Epithelial cell of proximal tubule (primary cell): ENCODE measurements at regions not wholly inside any gene's neighbourhood (a gene's known extent, or its start where the extent isn't known, plus 50 kb on each side); places are given as distances from the start of the nearest gene placed in this dataset.
"Not testable (repeated sequence)": the region's sequence is repeated elsewhere in the genome, so short reads cannot be mapped to it uniquely, and the experiment has no call there.

Experiments
- DNase-seq: peaks from one replicate; pipeline ENCODE4 v3.0.0-alpha.2; 2011; ENCODE audit warnings: low read depth
- H3K4me3 ChIP-seq: 2 replicates; pipeline ENCODE4 v1.5.1; 2011; ENCODE audit warnings: low read depth, mild to moderate bottlenecking, low read length
- CTCF ChIP-seq: conservative IDR thresholded peaks from 2 replicates; pipeline ENCODE4 v1.5.1; 2012; ENCODE audit warnings: low read depth, mild to moderate bottlenecking, low read length

GRCh38 chr11:101705972-101706371 is 122.2 kb upstream of the TRPC6 start:
- no peak overlapping the region for H3K4me3 ChIP-seq
- DNase-seq = no peak
- TF ChIP-seq CTCF = no peak

- not testable (repeated sequence) for H3K4me3 ChIP-seq, DNase-seq
Observed at GRCh38 chr11:101694869-101695268, 111.1 kb upstream of the TRPC6 start.

GRCh38 chr11:101692980-101693379 is 109.2 kb upstream of the TRPC6 start:
- no peak overlapping the region for H3K4me3 ChIP-seq
- no peak for DNase-seq
- TF ChIP-seq CTCF = no peak

GRCh38 chr11:101686514-101686913 is 102.7 kb upstream of the TRPC6 start:
- DNase-seq = peak; percentile 30
- H3K4me3 ChIP-seq = no peak overlapping the region
- no peak for TF ChIP-seq CTCF

GRCh38 chr11:101668236-101668635 is 84.4 kb upstream of the TRPC6 start:
- DNase-seq = no peak
- no peak overlapping the region for H3K4me3 ChIP-seq
- TF ChIP-seq CTCF = no peak

- no peak overlapping the region for H3K4me3 ChIP-seq
- TF ChIP-seq CTCF = no peak
- DNase-seq = no peak
Observed at GRCh38 chr11:101666916-101667315, 83.1 kb upstream of the TRPC6 start.

- no peak for TF ChIP-seq CTCF
- no peak overlapping the region for H3K4me3 ChIP-seq
- no peak for DNase-seq
Observed at GRCh38 chr11:101661559-101661958, 77.8 kb upstream of the TRPC6 start.
